GM12878 (cell line): ENCODE measurements at regions not wholly inside any gene's neighbourhood (a gene's known extent, or its start where the extent isn't known, plus 50 kb on each side); places are given as distances from the start of the nearest gene placed in this dataset.

ENCODE experiments used
- ATAC-seq: fragments of 200-7000 bp; cut with Tn5 transposase; 3 replicates; pipeline ENCODE4 v1.9.1; 2020; ENCODE audit warnings: mild to moderate bottlenecking, moderate library complexity
- BruUV-seq: library from RNA; stranded (reverse); fragments of 400-500 nt; replicated peaks from 2 replicates; lab custom pipeline; 2021; lab: Mats Ljungman, UMichigan
- CTCF ChIA-PET: fragments of 300-600 bp; sonication (Branson Sonifier 250); formaldehyde crosslinking; extraction: SDS; loops from one replicate; lab custom pipeline; 2021; ENCODE audit warnings: inconsistent platforms; lab: Yijun Ruan, JAX
- POLR2A ChIA-PET: fragments of 350-600 bp; formaldehyde crosslinking; extraction: SDS; loops from one replicate; lab custom pipeline; 2021; ENCODE audit warnings: inconsistent platforms; lab: Charles Lee
- RAD21 ChIA-PET: fragments of 300-600 bp; sonication (Branson Sonifier 250); formaldehyde crosslinking; loops from one replicate; lab custom pipeline; 2023; ENCODE audit warnings: antibody characterized with exemption; ENCODE audit not compliant: unreplicated experiment; lab: Charles Lee
- SMC1A ChIA-PET: fragments of 300-600 bp; sonication (Branson Sonifier 250); formaldehyde crosslinking; loops from one replicate; lab custom pipeline; 2023; ENCODE audit not compliant: unreplicated experiment, uncharacterized antibody; lab: Charles Lee
- DNase-seq: peaks from one replicate; pipeline ENCODE4 v3.0.0-alpha.2; 2011; ENCODE audit warnings: low read depth, low spot score
- FAIRE-seq: peaks from 3 replicates; lab custom pipeline; 2011; peaks lifted over from hg19 to GRCh38; lab: Jason Lieb, UNC
- H2AFZ ChIP-seq: 2 replicates; pipeline ENCODE4 v1.6.0; 2011; ENCODE audit warnings: low read depth, low read length, control low read depth; ENCODE audit not compliant: control insufficient read depth
- H3K27ac ChIP-seq: 2 replicates; pipeline ENCODE4 v1.5.1; 2011; ENCODE audit warnings: control low read depth; ENCODE audit not compliant: control insufficient read depth, insufficient read depth
- H3K27me3 ChIP-seq, 2 experiments: replicated peaks in 1 of 2; 2 replicates each; pipeline versions ENCODE4 v1.6.0 to v1.6.1; 2011; ENCODE audit warnings: low read length in 1 of 2; ENCODE audit not compliant: control insufficient read depth in 2 of 2, insufficient read depth in 2 of 2
- H3K36me3 ChIP-seq, 2 experiments: 2 replicates each; pipeline ENCODE4 v1.5.1; 2011; ENCODE audit warnings: low read length in 1 of 2; ENCODE audit not compliant: control insufficient read depth in 2 of 2, insufficient read depth in 2 of 2
- H3K4me1 ChIP-seq: 2 replicates; pipeline ENCODE4 v1.6.1; 2011; ENCODE audit warnings: mild to moderate bottlenecking, low read length, moderate library complexity, mixed read lengths; ENCODE audit not compliant: control insufficient read depth, insufficient read depth
- H3K4me2 ChIP-seq: 2 replicates; pipeline ENCODE4 v1.6.0; 2011; ENCODE audit warnings: control low read depth; ENCODE audit not compliant: control insufficient read depth, insufficient read depth
- H3K4me3 ChIP-seq: fragments of 200-600 bp; sonication (generic); 2 replicates; pipeline ENCODE4 v1.5.1; 2016
- H3K79me2 ChIP-seq: 2 replicates; pipeline ENCODE4 v1.6.0; 2011; ENCODE audit warnings: low read length; ENCODE audit not compliant: control insufficient read depth, insufficient read depth
- H3K9ac ChIP-seq: 2 replicates; pipeline ENCODE4 v1.8.0; 2011; ENCODE audit warnings: low read length, control low read depth, mixed read lengths; ENCODE audit not compliant: control insufficient read depth, insufficient read depth
- H3K9me3 ChIP-seq: replicated peaks from 3 replicates; pipeline ENCODE4 v1.5.1; 2011; ENCODE audit warnings: mild to moderate bottlenecking, low read length; ENCODE audit not compliant: control insufficient read depth, insufficient read depth
- H4K20me1 ChIP-seq: 2 replicates; pipeline ENCODE4 v1.6.0; 2011; ENCODE audit not compliant: control insufficient read depth, insufficient read depth
- BACH1 ChIP-seq: fragments of 450-650 bp; IDR thresholded peaks from 2 replicates; pipeline ENCODE4 v1.6.1; 2017; ENCODE audit warnings: mild to moderate bottlenecking, borderline replicate concordance
- BHLHE40 ChIP-seq, 2 experiments: fragments of 450-650 bp in 1 of 2; IDR thresholded peaks; 2 replicates each; pipeline ENCODE4 v1.6.1; 2011 to 2017; ENCODE audit warnings: low read depth in 2 of 2, borderline replicate concordance in 1 of 2, improper control_type of control experiment in 1 of 2, low read length in 1 of 2, mild to moderate bottlenecking in 1 of 2
- CBX3 ChIP-seq: fragments of 200-600 bp; sonication (generic); IDR thresholded peaks from 2 replicates; pipeline ENCODE4 v1.6.1; 2016; ENCODE audit warnings: low read depth, borderline replicate concordance
- EED ChIP-seq: sonication (generic); IDR thresholded peaks from 2 replicates; pipeline ENCODE4 v1.6.1; 2016; ENCODE audit warnings: antibody characterized with exemption, low read depth
- FOXK2 ChIP-seq: fragments of 450-650 bp; IDR thresholded peaks from 2 replicates; pipeline ENCODE4 v1.6.1; 2017; ENCODE audit warnings: mild to moderate bottlenecking, moderate library complexity
- JUND ChIP-seq: IDR thresholded peaks from 2 replicates; pipeline ENCODE4 v1.6.1; 2012; ENCODE audit warnings: low read depth, mild to moderate bottlenecking, low read length, improper control_type of control experiment, moderate library complexity
- POLR2AphosphoS2 ChIP-seq: IDR thresholded peaks from 2 replicates; pipeline ENCODE4 v1.6.1; 2011; ENCODE audit warnings: low read depth, mild to moderate bottlenecking, low read length, improper control_type of control experiment, moderate library complexity
- SMARCA5 ChIP-seq: fragments of 450-650 bp; IDR thresholded peaks from 2 replicates; pipeline ENCODE4 v1.6.1; 2017; ENCODE audit warnings: mild to moderate bottlenecking
- SMC3 ChIP-seq: IDR thresholded peaks from 2 replicates; pipeline ENCODE4 v1.6.1; 2011; ENCODE audit warnings: low read length, improper control_type of control experiment, borderline replicate concordance
- SP1 ChIP-seq: IDR thresholded peaks from one replicate; pipeline ENCODE4 v1.6.1; 2011; ENCODE audit warnings: low read depth, low read length
- SREBF1 ChIP-seq: IDR thresholded peaks from 2 replicates; pipeline ENCODE4 v1.6.1; 2012; ENCODE audit warnings: mild to moderate bottlenecking, low read length
- TAF1 ChIP-seq: IDR thresholded peaks from 2 replicates; pipeline ENCODE4 v1.6.1; 2011; ENCODE audit warnings: mild to moderate bottlenecking, low read depth, low read length, borderline replicate concordance
- TARDBP ChIP-seq: IDR thresholded peaks from 2 replicates; pipeline ENCODE4 v1.6.1; 2016; ENCODE audit warnings: borderline replicate concordance
- WGBS: methylation state at CpG from one replicate; pipeline ENCODE4 v1.1.6; 2016; ENCODE audit warnings: low lambda C conversion rate; ENCODE audit not compliant: insufficient replicate concordance, insufficient coverage; ENCODE audit errors: missing lambda C conversion rate; 5-methylcytosine and 5-hydroxymethylcytosine counted together
- in situ Hi-C: fragments of 300-500 bp; cut with MboI; formaldehyde crosslinking; loops from 9 replicates; pipeline ENCODE4 v1.14.3; 2018; ENCODE audit warnings: mixed read lengths
- intact Hi-C: fragments of 100-400 bp; cut with micrococcal nuclease; formaldehyde crosslinking; loops from one replicate; pipeline ENCODE4 v1.14.2; 2022; ENCODE audit not compliant: unreplicated experiment
- TF ChIP-seq, protein P1 (sequence below): fragments of 450-650 bp; IDR thresholded peaks from 2 replicates; pipeline ENCODE4 v1.6.1; 2016; ENCODE audit warnings: mild to moderate bottlenecking
- TF ChIP-seq, protein P2 (sequence below): fragments of 150-350 bp; IDR thresholded peaks from 2 replicates; pipeline ENCODE4 v1.6.1; 2016; ENCODE audit warnings: low read depth, low read length

DNA sequence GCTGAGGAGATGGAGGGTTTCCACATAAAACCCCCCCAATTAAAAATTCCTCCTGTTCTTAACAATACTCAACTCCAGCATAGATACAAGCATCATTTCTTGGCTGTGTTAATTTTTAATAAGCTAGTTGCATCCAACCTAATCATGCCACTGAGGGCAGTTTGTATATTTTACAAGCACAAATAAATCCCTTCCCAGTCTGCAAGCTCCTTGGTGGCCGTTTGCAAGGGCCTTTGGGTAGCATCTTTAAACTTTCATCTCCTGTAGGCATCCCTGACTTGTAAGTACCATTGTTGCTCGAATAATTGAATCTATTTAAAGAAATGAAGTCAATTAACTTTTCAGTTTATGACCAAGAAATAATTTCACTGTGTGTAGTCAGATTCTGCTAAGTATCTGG is 103.5 kb upstream of the AJAP1 start:
- no TSS peak for BruUV-seq
- Histone ChIP-seq H3K9me3 (no peaks in the 10 kb centered on the region), H3K4me3 (no peak overlapping the region), H3K9ac (no peak overlapping the region), H3K4me2 (no peak overlapping the region), H4K20me1 (no peaks in the 10 kb centered on the region), H2AFZ (no peak overlapping the region), H3K27ac (no peak overlapping the region), H3K27me3 (no peaks in the 10 kb centered on the region), H3K4me1 (no peaks in the 10 kb centered on the region), H3K36me3 (no peaks in the 10 kb centered on the region), H3K79me2 (no peaks in the 10 kb centered on the region)
- ChIA-PET POLR2A (no interaction called here), CTCF (no interaction called here), RAD21 (no interaction called here), SMC1A (no interaction called here)
- ATAC-seq (no peak), FAIRE-seq (no peak), DNase-seq (no peak)
- 2% methylated on average over 2 of the region's 2 CpGs for WGBS
- in situ Hi-C loops, result no loop called here
- intact Hi-C loops, result no loop called here
- TF ChIP-seq FOXK2 (no peak), SP1 (no peak), BACH1 (no peak), SREBF1 (no peak), SMARCA5 (no peak), SMC3 (no peak), POLR2AphosphoS2 (no peak), BHLHE40 (IDR thresholded peaks at IDR 0.05; ENCODE audit: borderline replicate concordance in 1 of 2, low read depth in 2 of 2, low read length in 1 of 2) (no peak), CBX3 (no peak), JUND (no peak), TARDBP (no peak), TAF1 (no peak)

DNA sequence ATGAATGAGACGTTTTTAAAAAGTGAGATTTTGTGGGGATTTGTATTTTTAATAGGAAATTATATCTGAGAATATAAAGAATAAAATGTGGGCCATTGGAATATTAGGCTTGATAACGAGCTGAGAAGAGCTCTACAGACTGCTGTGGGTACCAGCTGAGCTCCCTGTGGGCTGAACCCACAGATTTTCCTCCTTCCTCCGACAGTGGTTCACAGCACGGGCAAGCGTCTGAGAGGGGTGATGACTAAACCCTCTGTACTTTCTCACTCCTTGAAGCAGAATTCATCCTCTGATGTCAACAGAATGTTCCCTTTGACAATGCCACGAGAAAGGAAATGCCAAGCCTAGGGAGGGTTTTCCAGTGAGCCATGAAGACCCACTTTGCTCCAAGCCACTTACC is 102.7 kb upstream of the AJAP1 start:
- CTCF ChIA-PET, result no interaction called here
- H2AFZ ChIP-seq, result no peak overlapping the region
- ATAC-seq (no peak), DNase-seq (no peak), FAIRE-seq (no peak)
- H3K36me3 ChIP-seq, result no peaks in the 10 kb centered on the region
- BruUV-seq, result no TSS peak
- H3K4me2 ChIP-seq, result no peak overlapping the region
- SMC1A ChIA-PET, result no interaction called here
- H3K27me3 ChIP-seq, result no peaks in the 10 kb centered on the region
- 16% methylated on average over 6 of the region's 6 CpGs for WGBS
- H3K9me3 ChIP-seq, result no peaks in the 10 kb centered on the region
- POLR2A ChIA-PET, result no interaction called here
- in situ Hi-C loops, result no loop called here
- no peak overlapping the region for H3K4me3 ChIP-seq
- no peaks in the 10 kb centered on the region for H3K4me1 ChIP-seq
- RAD21 ChIA-PET, result no interaction called here
- no peak overlapping the region for H3K9ac ChIP-seq
- H4K20me1 ChIP-seq, result no peaks in the 10 kb centered on the region
- H3K79me2 ChIP-seq, result no peaks in the 10 kb centered on the region
- intact Hi-C loops, result no loop called here
- no peak overlapping the region for H3K27ac ChIP-seq
- TF ChIP-seq, protein P1, sequence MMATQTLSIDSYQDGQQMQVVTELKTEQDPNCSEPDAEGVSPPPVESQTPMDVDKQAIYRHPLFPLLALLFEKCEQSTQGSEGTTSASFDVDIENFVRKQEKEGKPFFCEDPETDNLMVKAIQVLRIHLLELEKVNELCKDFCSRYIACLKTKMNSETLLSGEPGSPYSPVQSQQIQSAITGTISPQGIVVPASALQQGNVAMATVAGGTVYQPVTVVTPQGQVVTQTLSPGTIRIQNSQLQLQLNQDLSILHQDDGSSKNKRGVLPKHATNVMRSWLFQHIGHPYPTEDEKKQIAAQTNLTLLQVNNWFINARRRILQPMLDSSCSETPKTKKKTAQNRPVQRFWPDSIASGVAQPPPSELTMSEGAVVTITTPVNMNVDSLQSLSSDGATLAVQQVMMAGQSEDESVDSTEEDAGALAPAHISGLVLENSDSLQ, result no peak
- TF ChIP-seq EED, result no peak
- TF ChIP-seq, protein P2, sequence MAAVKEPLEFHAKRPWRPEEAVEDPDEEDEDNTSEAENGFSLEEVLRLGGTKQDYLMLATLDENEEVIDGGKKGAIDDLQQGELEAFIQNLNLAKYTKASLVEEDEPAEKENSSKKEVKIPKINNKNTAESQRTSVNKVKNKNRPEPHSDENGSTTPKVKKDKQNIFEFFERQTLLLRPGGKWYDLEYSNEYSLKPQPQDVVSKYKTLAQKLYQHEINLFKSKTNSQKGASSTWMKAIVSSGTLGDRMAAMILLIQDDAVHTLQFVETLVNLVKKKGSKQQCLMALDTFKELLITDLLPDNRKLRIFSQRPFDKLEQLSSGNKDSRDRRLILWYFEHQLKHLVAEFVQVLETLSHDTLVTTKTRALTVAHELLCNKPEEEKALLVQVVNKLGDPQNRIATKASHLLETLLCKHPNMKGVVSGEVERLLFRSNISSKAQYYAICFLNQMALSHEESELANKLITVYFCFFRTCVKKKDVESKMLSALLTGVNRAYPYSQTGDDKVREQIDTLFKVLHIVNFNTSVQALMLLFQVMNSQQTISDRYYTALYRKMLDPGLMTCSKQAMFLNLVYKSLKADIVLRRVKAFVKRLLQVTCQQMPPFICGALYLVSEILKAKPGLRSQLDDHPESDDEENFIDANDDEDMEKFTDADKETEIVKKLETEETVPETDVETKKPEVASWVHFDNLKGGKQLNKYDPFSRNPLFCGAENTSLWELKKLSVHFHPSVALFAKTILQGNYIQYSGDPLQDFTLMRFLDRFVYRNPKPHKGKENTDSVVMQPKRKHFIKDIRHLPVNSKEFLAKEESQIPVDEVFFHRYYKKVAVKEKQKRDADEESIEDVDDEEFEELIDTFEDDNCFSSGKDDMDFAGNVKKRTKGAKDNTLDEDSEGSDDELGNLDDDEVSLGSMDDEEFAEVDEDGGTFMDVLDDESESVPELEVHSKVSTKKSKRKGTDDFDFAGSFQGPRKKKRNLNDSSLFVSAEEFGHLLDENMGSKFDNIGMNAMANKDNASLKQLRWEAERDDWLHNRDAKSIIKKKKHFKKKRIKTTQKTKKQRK, result no peak
